Nephron progenitor cell (in vitro differentiated cells): ENCODE measurements at regions not wholly inside any gene's neighbourhood (a gene's known extent, or its start where the extent isn't known, plus 50 kb on each side); places are given as distances from the start of the nearest gene placed in this dataset.
"Not testable (repeated sequence)": the region's sequence is repeated elsewhere in the genome, so short reads cannot be mapped to it uniquely, and the experiment has no call there.

ENCODE experiments used
- DNase-seq: peaks from one replicate; pipeline ENCODE4 v3.0.0; 2021
- H3K27ac Mint-ChIP-seq: 2 replicates; pipeline ENCODE4 v1.8.0; 2021; ENCODE audit warnings: mild to moderate bottlenecking, moderate library complexity, mixed read lengths
- H3K27me3 Mint-ChIP-seq: 2 replicates; pipeline ENCODE4 v1.8.0; 2021; ENCODE audit warnings: mild to moderate bottlenecking, low read depth, mixed read lengths; ENCODE audit not compliant: poor library complexity
- H3K36me3 Mint-ChIP-seq: 2 replicates; pipeline ENCODE4 v1.8.0; 2021; ENCODE audit warnings: low read depth, mixed read lengths
- H3K4me1 Mint-ChIP-seq: 2 replicates; pipeline ENCODE4 v1.8.0; 2021; ENCODE audit warnings: mixed read lengths
- H3K4me3 Mint-ChIP-seq: 2 replicates; pipeline ENCODE4 v1.8.0; 2021; ENCODE audit warnings: mild to moderate bottlenecking, moderate library complexity, mixed read lengths
- H3K9me3 Mint-ChIP-seq: 2 replicates; pipeline ENCODE4 v1.8.0; 2021; ENCODE audit warnings: mild to moderate bottlenecking, moderate library complexity, mixed read lengths
- CTCF ChIP-seq: fragments of 200-600 bp; sonication (generic); IDR thresholded peaks from 2 replicates; pipeline ENCODE4 v1.5.0; 2021; ENCODE audit warnings: antibody characterized with exemption

- Mint-ChIP-seq H3K27me3 (no peaks in the 10 kb centered on the region), H3K4me1 (peaks cover 19% of the 10 kb centered on the region), H3K4me3 (no peak overlapping the region), H3K27ac (peak overlapping the region; percentile 33), H3K9me3 (no peaks in the 10 kb centered on the region), H3K36me3 (no peaks in the 10 kb centered on the region)
- TF ChIP-seq CTCF: no peak
- DNase-seq: no peak
Observed at GRCh38 chr2:117323331-117323730, 491.2 kb upstream of the DDX18 start.

GRCh38 chr2:117330641-117331040, 483.9 kb upstream of the DDX18 start:
- H3K4me3 Mint-ChIP-seq: no peak overlapping the region
- DNase-seq: no peak
- H3K27me3 Mint-ChIP-seq: no peaks in the 10 kb centered on the region
- H3K27ac Mint-ChIP-seq: no peak overlapping the region
- peaks cover 1% of the 10 kb centered on the region for H3K36me3 Mint-ChIP-seq
- peaks cover 15% of the 10 kb centered on the region for H3K4me1 Mint-ChIP-seq
- H3K9me3 Mint-ChIP-seq: peaks cover 1% of the 10 kb centered on the region
- TF ChIP-seq CTCF: no peak

- H3K27me3 Mint-ChIP-seq: no peaks in the 10 kb centered on the region
- no peak overlapping the region for H3K27ac Mint-ChIP-seq
- H3K4me3 Mint-ChIP-seq: no peak overlapping the region
- H3K9me3 Mint-ChIP-seq: peaks cover 11% of the 10 kb centered on the region
- DNase-seq: no peak
- peaks cover 39% of the 10 kb centered on the region for H3K4me1 Mint-ChIP-seq
- H3K36me3 Mint-ChIP-seq: peaks cover 17% of the 10 kb centered on the region
- TF ChIP-seq CTCF: no peak
Observed at GRCh38 chr2:117335967-117336366, 478.5 kb upstream of the DDX18 start.

GRCh38 chr2:117336496-117336895, 478.0 kb upstream of the DDX18 start:
- Mint-ChIP-seq H3K4me3 (no peak overlapping the region), H3K27ac (no peak overlapping the region), H3K9me3 (peaks cover 11% of the 10 kb centered on the region), H3K27me3 (no peaks in the 10 kb centered on the region), H3K36me3 (peaks cover 17% of the 10 kb centered on the region), H3K4me1 (peaks cover 44% of the 10 kb centered on the region)
- DNase-seq: no peak
- TF ChIP-seq CTCF: no peak

GRCh38 chr2:117337981-117338380, 476.5 kb upstream of the DDX18 start:
- H3K9me3 Mint-ChIP-seq: peaks cover 11% of the 10 kb centered on the region
- peaks cover 17% of the 10 kb centered on the region for H3K36me3 Mint-ChIP-seq
- not testable (repeated sequence) for H3K27me3 Mint-ChIP-seq, H3K27ac Mint-ChIP-seq, H3K4me3 Mint-ChIP-seq, DNase-seq
- H3K4me1 Mint-ChIP-seq: peaks cover 59% of the 10 kb centered on the region

GRCh38 chr2:117339980-117340379, 474.5 kb upstream of the DDX18 start:
- Mint-ChIP-seq H3K4me1 (peaks cover 60% of the 10 kb centered on the region), H3K4me3 (no peak overlapping the region), H3K36me3 (peaks cover 19% of the 10 kb centered on the region), H3K27ac (no peak overlapping the region), H3K9me3 (peaks cover 15% of the 10 kb centered on the region), H3K27me3 (no peaks in the 10 kb centered on the region)
- no peak for DNase-seq
- no peak for TF ChIP-seq CTCF
